ENCODE measurements at regions not wholly inside any gene's neighbourhood (a gene's known extent, or its start where the extent isn't known, plus 50 kb on each side); places are given as distances from the start of the nearest gene placed in this dataset.

- no peak for TF ChIP-seq CTCF (IDR thresholded peaks at IDR 0.05; ENCODE audit: insufficient read depth, low read depth, low read length)
- no peak for TF ChIP-seq EZH2 (IDR thresholded peaks at IDR 0.05; ENCODE audit: insufficient read depth, low read length)
Observed at GRCh38 chr20:20793591-20793990, 81.1 kb upstream of the RALGAPA2 start.
